ENCODE measurements at regions not wholly inside any gene's neighbourhood (a gene's known extent, or its start where the extent isn't known, plus 50 kb on each side); places are given as distances from the start of the nearest gene placed in this dataset.

GRCh38 chr6:134379076-134379475 lies 61.2 kb upstream of the SGK1 start:
- DNase-seq, result no peak

- no peak for DNase-seq
Measured at GRCh38 chr6:134378426-134378825, 60.5 kb upstream of the SGK1 start.

GRCh38 chr6:134376785-134377184 lies 58.9 kb upstream of the SGK1 start:
- no peak for DNase-seq

- DNase-seq, result no peak
Measured at GRCh38 chr6:134375220-134375580, 57.3 kb upstream of the SGK1 start.

- DNase-seq, result no peak
Measured at GRCh38 chr6:134374491-134375219, 56.7 kb upstream of the SGK1 start.

GRCh38 chr6:134373993-134374392 lies 56.1 kb upstream of the SGK1 start:
- DNase-seq, result no peak

- no peak for DNase-seq
Measured at GRCh38 chr6:134373282-134373922, 55.5 kb upstream of the SGK1 start.

GRCh38 chr6:134372603-134373281 lies 54.8 kb upstream of the SGK1 start:
- no peak for DNase-seq

GRCh38 chr6:134368670-134369069 lies 50.8 kb upstream of the SGK1 start:
- DNase-seq, result no peak

Data from NCI-H1092 (cell line).